Dedifferentiated amniotic fluid mesenchymal stem cell (primary cell): ENCODE measurements at regions not wholly inside any gene's neighbourhood (a gene's known extent, or its start where the extent isn't known, plus 50 kb on each side); places are given as distances from the start of the nearest gene placed in this dataset.

Experiments used
- DNase-seq: peaks from one replicate; pipeline ENCODE4 v3.0.0-alpha.2; 2016; ENCODE audit errors: extremely low spot score

DNA sequence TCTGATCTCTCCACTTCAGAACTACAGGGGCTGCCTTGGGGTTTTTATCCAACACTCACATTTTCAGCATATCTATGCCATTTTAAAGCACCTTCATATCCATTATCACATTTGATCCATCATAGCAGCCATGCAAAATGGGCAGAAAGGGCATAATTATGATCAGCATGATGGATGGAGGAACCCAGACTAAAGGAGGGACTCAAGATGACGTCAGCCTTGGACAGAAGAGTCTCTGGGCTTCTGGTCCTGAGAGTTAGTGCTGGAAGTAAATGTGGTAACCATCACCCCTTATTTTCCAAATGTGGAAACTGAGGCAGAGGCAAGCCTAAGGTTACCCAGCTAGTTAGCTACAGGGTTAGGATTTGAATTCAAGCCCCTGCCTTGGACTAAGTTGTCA lies 273.1 kb downstream of the DRD1 start:
- no peak for DNase-seq

DNA sequence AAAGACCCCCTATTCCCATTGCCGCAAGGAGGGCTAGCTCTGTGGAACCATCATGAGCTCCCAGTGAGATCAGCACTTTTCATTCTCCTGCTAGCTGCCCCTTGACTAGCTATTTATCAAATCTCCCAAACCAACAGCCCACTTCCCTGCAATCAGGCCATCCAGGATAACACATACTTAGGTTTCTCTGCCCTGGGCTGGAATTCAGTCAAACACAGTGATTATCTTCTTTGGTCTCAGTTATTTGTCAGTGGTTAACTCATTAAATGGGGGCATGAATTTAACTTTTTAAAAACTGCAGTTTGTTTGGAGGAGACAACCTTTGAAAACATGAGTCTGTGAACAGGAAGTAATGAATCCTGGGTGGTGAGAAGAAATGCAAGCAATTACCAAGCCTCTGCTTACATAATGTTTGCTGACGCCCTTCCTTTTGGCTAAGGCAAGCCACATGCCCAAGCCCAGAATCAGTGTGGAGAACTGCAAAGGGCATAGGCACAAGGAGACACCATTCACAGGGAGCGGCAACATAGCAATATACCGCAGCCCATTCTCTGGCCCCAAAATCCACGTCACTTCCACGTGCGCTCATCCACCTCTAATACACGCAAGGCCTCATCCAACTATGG lies 275.0 kb downstream of the DRD1 start:
- DNase-seq = no peak

DNA sequence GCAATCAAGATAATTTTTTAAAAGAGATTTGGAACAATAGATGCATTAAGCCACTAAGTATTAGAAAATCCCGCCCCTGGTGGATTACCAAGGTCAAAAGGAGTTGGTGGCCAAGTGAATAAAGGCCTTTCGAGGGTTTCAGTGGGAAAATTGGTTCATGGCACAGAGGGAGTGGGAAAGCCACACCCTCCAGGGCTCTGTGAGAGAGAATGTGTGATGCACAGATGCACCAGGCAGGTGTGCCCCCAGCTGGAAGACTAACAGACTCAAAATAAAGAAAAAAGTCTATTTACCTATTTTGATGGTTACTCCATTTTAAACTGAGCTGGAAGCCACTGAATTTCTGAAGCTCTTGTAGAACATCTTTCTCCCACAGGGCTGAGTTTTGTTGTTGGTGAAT lies 278.0 kb downstream of the DRD1 start:
- DNase-seq = no peak

DNA sequence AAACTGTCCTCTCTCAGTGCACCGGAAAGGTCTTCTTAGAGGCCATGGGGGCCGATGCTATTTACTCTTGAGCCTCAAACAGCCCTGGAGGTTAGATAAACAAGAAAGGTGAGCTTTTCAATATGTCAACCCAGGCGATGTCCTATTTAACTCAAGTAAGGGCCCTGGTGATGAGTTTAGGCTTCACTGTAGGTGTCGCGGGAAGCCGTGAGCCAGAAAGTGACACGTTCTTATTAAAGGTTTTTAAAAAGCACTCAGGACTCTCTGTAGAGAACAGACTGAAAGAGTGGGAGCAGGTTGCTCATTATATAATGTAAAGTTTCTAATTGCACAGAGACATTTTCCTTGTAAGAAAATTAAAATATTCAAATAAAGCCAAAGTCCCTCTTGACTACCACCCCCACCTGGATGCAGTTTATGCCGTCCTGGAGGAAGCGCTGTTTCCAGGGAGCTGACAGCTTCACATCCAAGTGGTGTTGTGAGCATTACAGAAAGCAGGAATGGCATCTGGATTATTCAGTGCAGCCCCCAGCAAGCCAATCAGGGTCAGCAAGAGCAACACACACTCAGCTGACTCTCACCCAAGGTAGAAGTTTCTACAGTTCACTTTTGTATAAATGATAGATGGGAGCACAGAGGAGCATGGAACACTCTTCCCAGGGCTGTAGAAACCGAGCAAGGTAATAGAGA lies 280.3 kb downstream of the DRD1 start:
- no peak for DNase-seq

DNA sequence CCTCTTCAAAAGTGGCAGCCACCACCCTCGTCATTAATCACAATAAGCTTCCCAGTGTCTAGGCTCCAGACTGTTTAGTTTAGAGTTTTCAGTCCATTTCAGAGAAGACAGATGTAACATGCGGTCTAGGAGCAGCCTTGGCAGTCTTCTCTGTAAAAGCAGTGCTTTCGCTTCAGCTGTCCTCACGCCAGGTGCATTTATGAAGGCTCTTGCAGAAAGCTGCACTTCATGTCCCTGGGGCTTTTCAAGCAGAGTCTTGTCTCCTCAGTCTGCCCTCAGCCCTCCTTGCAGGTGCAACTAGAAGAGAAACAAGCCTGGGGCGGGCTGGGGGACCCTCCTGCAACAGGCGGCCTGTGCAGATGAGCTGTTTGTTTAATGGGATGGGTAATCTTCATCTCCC lies 281.9 kb downstream of the DRD1 start:
- DNase-seq = no peak

DNA sequence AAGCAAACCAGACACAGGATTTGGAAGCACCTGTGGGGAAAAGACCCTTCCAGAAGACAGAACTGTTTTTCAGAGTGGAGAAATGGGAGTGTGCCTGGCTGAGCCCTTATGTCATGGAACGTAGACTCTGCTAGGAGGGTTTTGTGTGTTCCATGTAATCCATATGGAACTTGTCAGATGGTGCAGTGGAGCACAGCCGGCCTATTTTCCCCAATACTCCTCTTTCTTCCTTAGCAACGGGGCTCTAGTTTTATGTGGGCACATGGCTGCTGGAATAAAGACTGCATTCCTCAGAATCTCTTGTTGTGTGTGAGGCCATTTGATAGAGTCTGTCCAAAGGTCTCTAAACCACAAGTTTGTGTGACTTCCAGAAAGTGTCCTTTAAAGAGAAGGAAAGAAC lies 284.0 kb downstream of the DRD1 start:
- DNase-seq = no peak

DNA sequence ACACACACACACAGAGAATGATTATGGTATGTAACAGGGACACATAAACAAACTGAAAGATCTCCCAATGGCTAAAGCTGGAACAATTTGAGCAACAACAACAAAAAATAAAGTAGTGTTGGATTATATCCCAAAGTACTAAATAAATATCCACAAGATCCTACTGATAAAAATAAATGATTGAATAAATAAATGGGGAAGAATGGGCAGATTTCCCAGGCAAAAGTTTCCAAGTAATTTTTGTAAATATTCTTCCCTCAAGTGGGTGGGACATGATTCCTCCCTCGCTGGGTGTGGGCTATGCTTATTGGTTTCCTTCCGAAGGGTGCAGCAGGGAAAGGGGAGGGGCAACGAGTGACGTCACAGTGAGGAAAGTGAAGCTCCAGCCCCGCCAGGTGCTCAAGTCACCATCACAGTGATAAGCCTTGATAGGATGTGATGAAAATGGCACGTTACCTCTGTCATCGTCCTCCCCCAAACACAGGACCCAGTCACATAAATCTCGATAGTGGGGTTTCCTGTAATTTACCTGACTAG lies 295.3 kb downstream of the DRD1 start:
- DNase-seq = no peak

DNA sequence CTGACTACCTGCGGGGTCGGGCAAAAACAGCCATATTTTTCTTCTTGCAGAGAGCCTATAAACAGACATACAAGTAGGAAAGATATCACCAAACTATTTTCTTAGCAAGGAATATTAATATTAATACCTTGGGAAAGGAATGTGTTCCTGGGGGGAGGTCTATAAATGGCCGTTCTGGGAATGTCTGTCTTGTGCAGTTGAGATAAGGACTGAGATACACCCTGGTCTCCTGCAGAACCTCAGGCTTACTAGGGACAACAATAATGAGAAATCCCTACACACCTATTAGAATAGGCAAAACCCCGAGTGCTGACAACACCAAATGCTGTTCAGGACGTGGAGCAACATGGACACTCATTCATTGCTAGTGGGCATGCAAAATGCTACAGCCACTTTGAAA lies 297.2 kb downstream of the DRD1 start:
- DNase-seq = no peak

DNA sequence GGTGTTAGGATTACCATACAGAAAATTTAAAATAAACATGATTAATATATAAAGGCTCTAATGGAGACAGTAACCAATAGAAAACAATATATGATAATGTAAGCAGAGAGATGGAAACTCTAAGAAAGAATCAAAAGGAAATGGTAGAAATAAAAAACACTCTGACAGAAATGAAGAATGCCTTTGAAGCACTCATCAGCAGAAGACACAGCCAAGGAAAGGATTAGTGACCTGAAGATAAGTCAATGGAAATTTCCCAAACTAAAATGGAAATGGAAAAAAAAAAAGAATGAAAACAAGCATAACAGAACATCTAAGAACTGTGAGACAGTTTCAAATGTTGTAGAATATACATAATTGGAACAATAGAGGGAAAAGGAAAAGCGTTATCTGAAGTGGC lies 302.6 kb downstream of the DRD1 start:
- no peak for DNase-seq

DNA sequence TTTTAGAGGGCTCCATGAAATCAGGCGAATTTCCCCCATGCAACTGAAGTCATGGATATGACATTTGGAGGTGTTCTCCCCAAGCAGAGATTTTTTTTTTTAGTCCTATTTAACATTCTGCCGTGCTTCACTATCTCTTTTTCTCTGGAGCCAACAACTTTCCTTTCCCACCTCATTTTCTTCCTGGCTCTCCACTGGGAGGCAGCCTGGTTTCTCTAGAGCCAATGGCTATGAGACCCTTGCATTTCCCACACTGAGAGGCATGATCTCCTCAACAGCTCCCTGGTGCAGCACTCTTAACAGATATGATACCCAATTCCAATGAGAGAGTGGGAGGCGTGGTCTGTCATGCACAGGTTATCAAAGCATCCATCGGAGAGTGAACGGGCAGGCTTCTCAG lies 310.8 kb downstream of the DRD1 start:
- DNase-seq = no peak

DNA sequence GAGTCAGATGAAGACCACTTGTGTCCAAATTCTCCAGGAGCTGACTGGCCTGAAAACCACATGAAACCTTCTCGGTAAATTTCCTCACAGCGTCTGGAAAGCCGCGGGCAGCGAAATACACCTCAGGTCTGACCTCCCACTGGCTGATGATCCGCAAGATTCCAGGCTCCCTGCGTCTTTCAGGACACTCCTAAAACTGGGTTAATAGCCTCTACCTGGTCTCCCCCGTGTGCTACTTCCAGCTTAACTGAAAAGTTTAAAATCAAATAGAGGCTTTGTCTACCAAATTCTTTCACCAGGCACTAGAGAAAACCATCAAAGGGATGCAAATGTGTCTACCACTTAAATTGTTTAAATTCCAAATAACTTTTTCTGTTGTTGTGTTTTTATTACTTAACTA lies 312.6 kb downstream of the DRD1 start:
- DNase-seq = no peak

DNA sequence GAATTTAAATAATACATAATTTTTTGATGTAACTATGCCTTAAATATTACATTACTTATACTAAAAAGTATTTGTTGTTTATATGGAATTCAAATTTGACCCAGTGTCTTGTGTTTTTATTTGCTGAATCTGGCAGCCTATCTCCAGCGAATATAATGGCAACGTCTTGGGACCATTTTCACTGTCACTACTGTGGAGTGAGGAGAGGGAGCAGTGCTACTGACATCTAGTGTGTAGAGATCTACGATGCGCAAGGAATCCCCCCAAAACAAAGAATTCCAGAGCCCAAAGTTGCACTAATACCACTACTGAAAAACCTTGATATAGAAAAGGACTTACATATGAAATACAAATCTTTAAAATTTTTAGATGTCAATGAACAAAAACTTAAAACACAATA lies 314.4 kb downstream of the DRD1 start:
- DNase-seq = no peak

DNA sequence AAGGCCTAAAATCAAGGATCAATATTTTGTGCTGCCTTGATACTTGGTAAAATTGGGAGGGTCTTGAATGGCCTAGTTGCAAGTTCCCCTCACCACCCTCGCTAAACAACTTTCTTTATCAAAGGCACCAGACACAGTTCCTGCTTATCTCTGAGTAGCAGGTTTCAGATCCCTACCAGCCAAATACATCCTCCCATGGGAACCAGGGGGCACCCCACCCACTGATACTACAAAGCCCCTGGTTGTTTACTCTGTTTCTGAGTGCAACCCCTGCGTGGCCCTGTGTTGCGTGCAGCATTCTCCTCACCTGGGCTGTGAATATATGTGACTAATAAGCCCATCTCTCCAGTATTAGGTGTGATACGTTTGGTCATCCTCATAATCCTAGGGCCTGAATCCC lies 314.9 kb downstream of the DRD1 start:
- DNase-seq = no peak

DNA sequence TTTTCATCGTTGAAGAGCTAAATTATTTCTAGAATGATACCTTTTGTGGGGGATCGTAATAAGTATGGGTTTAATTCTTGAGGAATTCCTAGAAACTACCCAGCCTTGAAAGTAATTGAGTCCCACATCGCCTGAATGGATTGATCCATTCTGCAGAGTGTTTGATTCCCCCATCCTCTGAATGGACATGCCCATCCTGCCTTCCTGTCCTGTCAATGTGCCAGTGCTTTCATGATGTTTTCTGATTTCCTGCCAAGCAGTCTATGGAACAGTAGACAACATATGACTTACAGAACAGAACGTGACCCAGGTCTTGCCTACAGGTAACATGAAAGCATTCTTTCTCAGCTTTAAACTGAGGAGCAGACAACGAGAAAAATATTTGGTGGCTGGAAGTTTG lies 319.2 kb downstream of the DRD1 start:
- no peak for DNase-seq

DNA sequence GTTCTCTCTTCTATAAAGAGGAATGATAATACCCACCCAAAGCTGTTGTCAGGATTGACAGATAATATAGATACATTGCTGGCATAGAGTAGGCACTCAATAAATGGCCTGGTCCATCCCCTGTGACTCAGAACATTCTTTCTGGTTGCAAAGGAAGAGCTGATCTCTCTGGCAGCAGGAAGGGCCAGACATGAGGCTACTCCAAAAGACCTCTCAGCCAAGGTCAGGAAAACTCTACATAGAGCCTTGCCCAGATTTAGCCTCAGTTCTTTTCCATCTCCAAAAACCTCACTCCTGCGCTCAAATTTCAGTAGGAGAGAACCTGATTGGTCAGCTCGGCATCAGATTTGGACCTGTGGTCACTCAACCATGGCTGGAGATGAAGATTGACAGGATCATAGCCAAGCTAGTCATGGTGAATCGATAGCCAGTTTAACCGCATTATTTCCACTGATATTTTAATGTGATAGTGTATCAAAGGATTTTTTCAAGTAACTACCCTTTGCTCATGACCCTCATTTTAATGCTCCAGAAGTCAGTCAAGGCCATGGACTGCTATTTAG lies 319.6 kb downstream of the DRD1 start:
- no peak for DNase-seq

DNA sequence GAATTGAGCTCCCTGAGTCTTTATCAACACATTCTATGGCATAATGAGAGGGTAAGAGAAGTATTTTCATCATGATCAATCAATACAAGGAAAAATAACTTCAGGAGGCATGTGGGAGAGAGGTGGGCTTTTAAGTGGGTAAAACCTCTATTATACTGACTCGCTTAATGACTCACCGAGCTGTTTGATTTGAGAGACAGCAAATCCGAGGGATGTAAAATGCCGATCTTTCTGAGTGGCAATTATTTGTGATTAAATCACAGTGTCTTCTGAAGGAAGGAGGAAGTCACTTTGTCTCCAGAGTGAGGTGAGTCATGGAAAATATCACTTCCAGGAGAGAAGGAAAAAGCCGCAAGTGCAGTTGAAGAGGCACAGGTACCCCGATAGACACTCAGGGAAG lies 320.4 kb downstream of the DRD1 start:
- no peak for DNase-seq

DNA sequence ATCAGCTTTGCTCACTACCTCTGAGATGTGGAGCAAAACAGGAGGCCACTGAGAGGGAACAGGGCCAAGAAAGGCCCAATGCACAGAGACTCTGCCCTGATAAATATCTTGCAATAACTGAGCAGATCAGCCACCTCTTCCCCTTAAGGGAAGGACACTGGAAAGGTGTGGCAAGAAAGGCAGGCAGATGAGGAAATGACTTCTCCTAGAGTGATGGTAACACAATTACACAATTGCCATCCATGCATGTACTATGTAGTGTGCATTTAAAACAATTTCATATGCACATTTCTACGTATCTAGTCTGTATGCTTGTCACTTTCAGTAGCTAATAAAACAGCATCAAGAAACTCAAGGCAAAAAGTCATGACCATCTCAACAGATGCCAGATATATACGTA lies 322.5 kb downstream of the DRD1 start:
- no peak for DNase-seq

DNA sequence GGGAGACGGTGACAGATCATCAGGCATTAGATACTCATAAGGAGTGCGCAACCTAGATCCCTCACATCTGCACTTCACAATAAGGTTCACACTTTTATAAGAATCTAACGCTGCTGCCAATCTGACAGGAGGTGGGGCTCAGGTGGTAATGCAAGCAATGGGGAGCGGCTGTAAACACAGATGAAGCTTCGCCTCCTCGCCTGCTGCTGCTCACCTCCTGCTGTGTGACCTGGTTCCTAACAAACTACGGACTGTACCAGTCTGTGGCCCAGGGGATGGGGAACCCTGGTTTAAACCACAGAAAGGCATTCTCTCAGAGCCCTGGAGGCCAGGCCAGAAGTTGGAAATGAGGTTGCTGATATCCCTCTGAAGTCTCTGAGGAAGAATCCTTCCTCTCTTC lies 323.6 kb downstream of the DRD1 start:
- DNase-seq = no peak

DNA sequence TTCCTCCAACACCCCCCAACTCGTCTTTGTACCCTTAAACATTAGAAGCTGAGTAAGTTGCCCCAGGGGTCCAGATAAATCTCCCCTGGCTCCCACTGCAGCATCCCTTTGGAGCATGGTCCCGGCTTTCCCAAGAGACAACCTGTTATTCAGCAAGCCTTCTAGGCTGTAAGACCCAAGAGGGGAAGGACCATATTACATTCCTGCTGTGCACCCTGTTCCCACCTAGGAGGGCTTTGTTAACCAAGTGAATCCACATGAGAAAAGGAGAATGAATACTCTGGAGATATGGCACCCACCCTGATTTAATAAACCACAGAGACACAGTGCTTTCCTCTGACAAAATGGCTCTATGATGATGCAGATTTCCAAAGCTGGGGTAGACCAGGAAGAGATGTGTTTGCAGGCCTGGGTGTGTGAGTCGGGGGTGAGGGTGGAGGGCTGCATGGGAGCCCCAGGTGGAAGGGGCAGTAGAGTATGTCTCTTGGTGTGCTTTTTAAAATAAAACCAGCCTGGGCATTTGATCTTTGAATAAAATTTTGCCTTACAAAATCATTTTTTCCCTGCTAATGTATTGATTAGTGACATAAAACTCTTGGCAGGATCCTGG lies 325.2 kb downstream of the DRD1 start:
- no peak for DNase-seq

DNA sequence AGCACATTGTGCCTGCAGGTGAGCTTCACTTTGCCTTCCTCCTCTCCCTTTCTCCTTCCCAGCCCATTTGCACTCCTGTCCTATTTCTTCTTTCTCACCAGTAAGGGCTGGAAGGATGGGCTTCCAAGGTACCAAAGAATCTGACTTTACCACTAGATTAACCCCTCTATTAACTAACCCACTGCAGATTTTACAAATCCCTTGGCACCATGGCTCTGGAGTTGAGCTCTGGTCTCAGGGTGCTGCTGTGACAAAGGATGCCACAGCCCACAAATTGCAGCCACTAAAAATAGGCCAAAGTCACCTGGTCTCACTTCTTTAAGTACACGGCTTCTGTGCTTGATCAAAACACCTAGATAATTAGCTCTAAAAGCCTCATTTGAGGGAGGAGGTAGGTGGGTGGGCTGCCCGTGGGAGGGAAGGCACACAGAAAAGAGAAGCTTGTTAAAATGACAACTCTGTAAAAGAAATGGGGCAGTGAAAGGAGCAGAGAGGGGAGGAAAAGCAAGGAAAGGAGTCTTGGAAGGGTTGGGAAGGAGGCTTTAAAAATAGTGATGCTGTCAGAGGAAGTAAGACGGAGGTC lies 327.4 kb downstream of the DRD1 start:
- DNase-seq = no peak

DNA sequence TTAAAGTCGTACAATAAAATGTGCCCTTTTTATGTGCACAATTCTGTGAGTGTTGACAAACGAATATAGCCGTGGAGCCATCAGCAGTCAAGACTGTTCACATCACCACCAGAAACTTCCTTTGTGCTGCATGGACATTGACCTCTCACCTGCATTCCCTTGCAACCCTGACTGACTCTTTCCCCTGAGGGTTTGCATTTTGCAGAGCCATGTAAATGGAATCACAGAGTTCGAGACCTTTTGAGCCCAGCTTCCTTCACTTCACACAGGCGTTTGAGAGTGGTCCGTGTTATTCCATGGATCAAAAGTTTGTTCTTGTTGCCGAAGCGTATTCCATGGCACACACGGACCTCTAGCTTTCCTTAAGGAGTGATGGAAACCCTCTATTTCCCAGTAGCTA lies 328.2 kb downstream of the DRD1 start:
- no peak for DNase-seq

DNA sequence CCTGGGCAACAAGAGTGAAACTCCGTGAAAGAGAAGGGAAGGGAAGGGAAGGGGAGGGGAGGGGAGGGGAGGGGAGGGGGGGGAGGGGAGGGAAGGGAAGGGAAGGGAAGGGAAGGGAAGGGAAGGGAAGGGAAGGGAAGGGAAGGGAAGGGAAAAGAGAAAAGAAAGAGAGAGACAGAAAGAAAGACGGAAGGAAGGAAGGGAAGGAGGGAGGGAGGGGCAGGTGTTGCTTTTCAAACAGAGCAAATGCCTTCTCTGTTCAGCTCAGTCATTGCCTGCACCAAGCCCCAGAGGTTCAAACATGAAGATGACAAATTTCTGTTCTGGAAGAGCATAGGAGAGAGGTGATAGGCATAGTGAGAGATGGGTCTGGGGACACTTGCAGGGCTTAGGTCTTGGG lies 330.0 kb downstream of the DRD1 start:
- DNase-seq = no peak
